K562 (cell line): ENCODE measurements at regions not wholly inside any gene's neighbourhood (a gene's known extent, or its start where the extent isn't known, plus 50 kb on each side); places are given as distances from the start of the nearest gene placed in this dataset.
A peak's percentile ranks its signal among the peaks of the same experiment; 100 is the strongest.

Source experiments
- BHLHE40 ChIP-seq: IDR thresholded peaks from 2 replicates; pipeline ENCODE4 v1.6.1; 2011; ENCODE audit warnings: low read length, improper control_type of control experiment
- BRD9 ChIP-seq: fragments of 450-650 bp; IDR thresholded peaks from 2 replicates; pipeline ENCODE4 v1.6.1; 2018; ENCODE audit warnings: low read depth; ENCODE audit not compliant: partially characterized antibody
- CBX3 ChIP-seq, 2 experiments: IDR thresholded peaks; 1 replicate in 1 of 2; 2 replicates in 1 of 2; pipeline ENCODE4 v1.6.1; 2012; ENCODE audit warnings: inconsistent platforms in 2 of 2, low read length in 2 of 2, borderline replicate concordance in 1 of 2, control low read depth in 1 of 2
- JUNB ChIP-seq: fragments of 450-650 bp; formaldehyde crosslinking; conservative IDR thresholded peaks from 2 replicates; pipeline ENCODE4 v1.4.0; 2020; ENCODE audit warnings: mild to moderate bottlenecking
- KDM5B ChIP-seq: fragments of 200-600 bp; sonication (generic); IDR thresholded peaks from 2 replicates; pipeline ENCODE4 v1.6.1; 2012; ENCODE audit warnings: low read depth, mild to moderate bottlenecking, moderate library complexity, low read length, control low read depth, inconsistent platforms; ENCODE audit not compliant: insufficient replicate concordance
- MEF2A ChIP-seq: IDR thresholded peaks from 2 replicates; pipeline ENCODE4 v1.6.1; 2011; ENCODE audit warnings: low read depth, mild to moderate bottlenecking, low read length, moderate library complexity; ENCODE audit not compliant: control insufficient read depth
- NCOA6 ChIP-seq: fragments of 450-650 bp; IDR thresholded peaks from 2 replicates; pipeline ENCODE4 v1.6.1; 2017; ENCODE audit warnings: mild to moderate bottlenecking
- NCOR1 ChIP-seq: fragments of 450-650 bp; IDR thresholded peaks from 2 replicates; pipeline ENCODE4 v1.6.1; 2016; ENCODE audit warnings: mild to moderate bottlenecking, moderate library complexity
- NFE2 ChIP-seq: IDR thresholded peaks from 2 replicates; pipeline ENCODE4 v1.6.1; 2014; ENCODE audit warnings: antibody characterized with exemption, low read depth
- OTX1 ChIP-seq: fragments of 450-650 bp; formaldehyde crosslinking; IDR thresholded peaks from 2 replicates; pipeline ENCODE4 v1.4.0; 2022; ENCODE audit warnings: mild to moderate bottlenecking
- PHF21A ChIP-seq: fragments of 450-650 bp; IDR thresholded peaks from 2 replicates; pipeline ENCODE4 v1.6.1; 2017; ENCODE audit warnings: low read depth, borderline replicate concordance
- POLR2AphosphoS5 ChIP-seq: IDR thresholded peaks from 2 replicates; pipeline ENCODE4 v1.6.1; 2011; ENCODE audit warnings: mild to moderate bottlenecking, low read depth, low read length, moderate library complexity; ENCODE audit not compliant: control insufficient read depth, insufficient read depth
- RBFOX2 ChIP-seq: fragments of 200-400 bp; formaldehyde crosslinking; IDR thresholded peaks from 2 replicates; pipeline ENCODE4 v1.6.1; 2017; ENCODE audit warnings: low read depth, mild to moderate bottlenecking, low read length, moderate library complexity
- RNF2 ChIP-seq: sonication (generic); IDR thresholded peaks from 2 replicates; pipeline ENCODE4 v1.6.1; 2016
- STAT5B ChIP-seq: fragments of 250-450 bp; sonication (Bioruptor Pico); IDR thresholded peaks from 2 replicates; pipeline ENCODE4 v1.8.0; 2021; ENCODE audit warnings: mild to moderate bottlenecking, inconsistent platforms
- THRAP3 ChIP-seq: fragments of 450-650 bp; IDR thresholded peaks from 2 replicates; pipeline ENCODE4 v1.6.1; 2016; ENCODE audit warnings: mild to moderate bottlenecking, inconsistent platforms, borderline replicate concordance
- ZNF436 ChIP-seq: fragments of 250-450, 450-650 bp; sonication (Bioruptor Pico); formaldehyde crosslinking; IDR thresholded peaks from 2 replicates; pipeline ENCODE4 v1.7.0; 2020; ENCODE audit warnings: mild to moderate bottlenecking
- TF ChIP-seq, protein P1 (sequence below): sonication (generic); formaldehyde crosslinking; IDR thresholded peaks from 2 replicates; pipeline ENCODE4 v1.8.1; 2023; ENCODE audit warnings: mild to moderate bottlenecking, missing genetic modification reagents
- TF ChIP-seq, protein P2 (sequence below), 2 experiments: fragments of 450-650 bp; IDR thresholded peaks; 2 replicates each; pipeline ENCODE4 v1.6.1; 2018; ENCODE audit warnings: mild to moderate bottlenecking in 2 of 2, low read depth in 1 of 2; ENCODE audit not compliant: partially characterized antibody in 2 of 2
- TF ChIP-seq, protein P3 (sequence below): fragments of 450-650 bp; formaldehyde crosslinking; conservative IDR thresholded peaks from 2 replicates; pipeline ENCODE4 v1.4.0; 2022; ENCODE audit warnings: mild to moderate bottlenecking, missing genetic modification characterization

DNA sequence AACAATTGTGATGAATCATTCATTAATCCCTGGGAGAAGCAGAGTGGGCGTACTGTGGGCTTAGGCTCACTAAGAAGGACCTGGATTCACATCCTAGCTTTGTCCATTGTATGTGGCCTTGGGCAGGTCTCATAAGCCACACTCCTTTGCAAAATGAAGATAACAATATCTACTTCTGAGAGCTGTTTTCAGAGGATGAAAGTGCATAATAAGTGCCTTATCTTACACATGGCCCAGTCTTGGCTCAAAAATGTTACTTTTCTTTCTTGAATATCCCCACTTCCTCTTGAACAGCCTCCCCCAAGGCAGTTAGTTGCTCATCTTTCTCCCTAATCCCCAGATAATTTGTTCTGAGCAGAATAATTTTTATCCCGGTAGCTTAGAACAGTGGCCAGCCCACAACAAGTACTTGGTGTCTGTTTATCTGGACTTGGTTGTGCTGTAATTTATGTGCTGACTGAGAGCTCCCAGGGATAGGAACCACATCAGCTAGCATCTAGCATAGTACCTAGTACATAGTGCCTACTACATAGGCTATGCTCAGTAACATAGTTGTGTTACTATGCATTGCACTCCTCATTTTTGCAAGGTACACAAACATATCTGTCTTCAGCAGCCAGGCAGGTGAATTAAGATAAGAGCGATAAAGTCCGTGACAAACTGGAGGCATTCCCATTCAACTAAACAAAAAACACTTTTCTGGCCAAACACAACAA is 61.7 kb upstream of the NUDT4 start (continued):
- TF ChIP-seq JUNB (CRISPR knock-in tag) (no peak), STAT5B (CRISPR knock-in tag) (no peak), BHLHE40 (peak; percentile 41; the same call in 1 of the 2 replicates), MEF2A (peak; percentile 53), POLR2AphosphoS5 (peak; percentile 93), RBFOX2 (0 out of 2 replicates have a peak, but pooled peaks have one; percentile 13), KDM5B (peak; percentile 51), BRD9 (peak; percentile 18), NFE2 (peak; percentile 87), NCOA6 (0 out of 2 replicates have a peak, but pooled peaks have one; percentile 34), CBX3 (IDR thresholded peaks at IDR 0.05; ENCODE audit: borderline replicate concordance in 1 of 2, low read length in 2 of 2) (peak in 1 of 2 experiments; percentile 76; a peak in 2 of 3 replicates), OTX1 (CRISPR knock-in tag) (no peak), NCOR1 (peak; percentile 97), RNF2 (peak; percentile 90), ZNF436 (CRISPR knock-in tag) (no peak), THRAP3 (0 out of 2 replicates have a peak, but pooled peaks have one; percentile 5), PHF21A (peak; percentile 42; the same call in 1 of the 2 replicates)
- TF ChIP-seq, protein P1, sequence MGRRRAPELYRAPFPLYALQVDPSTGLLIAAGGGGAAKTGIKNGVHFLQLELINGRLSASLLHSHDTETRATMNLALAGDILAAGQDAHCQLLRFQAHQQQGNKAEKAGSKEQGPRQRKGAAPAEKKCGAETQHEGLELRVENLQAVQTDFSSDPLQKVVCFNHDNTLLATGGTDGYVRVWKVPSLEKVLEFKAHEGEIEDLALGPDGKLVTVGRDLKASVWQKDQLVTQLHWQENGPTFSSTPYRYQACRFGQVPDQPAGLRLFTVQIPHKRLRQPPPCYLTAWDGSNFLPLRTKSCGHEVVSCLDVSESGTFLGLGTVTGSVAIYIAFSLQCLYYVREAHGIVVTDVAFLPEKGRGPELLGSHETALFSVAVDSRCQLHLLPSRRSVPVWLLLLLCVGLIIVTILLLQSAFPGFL (CRISPR knock-in tag) = no peak
- TF ChIP-seq, protein P2, sequence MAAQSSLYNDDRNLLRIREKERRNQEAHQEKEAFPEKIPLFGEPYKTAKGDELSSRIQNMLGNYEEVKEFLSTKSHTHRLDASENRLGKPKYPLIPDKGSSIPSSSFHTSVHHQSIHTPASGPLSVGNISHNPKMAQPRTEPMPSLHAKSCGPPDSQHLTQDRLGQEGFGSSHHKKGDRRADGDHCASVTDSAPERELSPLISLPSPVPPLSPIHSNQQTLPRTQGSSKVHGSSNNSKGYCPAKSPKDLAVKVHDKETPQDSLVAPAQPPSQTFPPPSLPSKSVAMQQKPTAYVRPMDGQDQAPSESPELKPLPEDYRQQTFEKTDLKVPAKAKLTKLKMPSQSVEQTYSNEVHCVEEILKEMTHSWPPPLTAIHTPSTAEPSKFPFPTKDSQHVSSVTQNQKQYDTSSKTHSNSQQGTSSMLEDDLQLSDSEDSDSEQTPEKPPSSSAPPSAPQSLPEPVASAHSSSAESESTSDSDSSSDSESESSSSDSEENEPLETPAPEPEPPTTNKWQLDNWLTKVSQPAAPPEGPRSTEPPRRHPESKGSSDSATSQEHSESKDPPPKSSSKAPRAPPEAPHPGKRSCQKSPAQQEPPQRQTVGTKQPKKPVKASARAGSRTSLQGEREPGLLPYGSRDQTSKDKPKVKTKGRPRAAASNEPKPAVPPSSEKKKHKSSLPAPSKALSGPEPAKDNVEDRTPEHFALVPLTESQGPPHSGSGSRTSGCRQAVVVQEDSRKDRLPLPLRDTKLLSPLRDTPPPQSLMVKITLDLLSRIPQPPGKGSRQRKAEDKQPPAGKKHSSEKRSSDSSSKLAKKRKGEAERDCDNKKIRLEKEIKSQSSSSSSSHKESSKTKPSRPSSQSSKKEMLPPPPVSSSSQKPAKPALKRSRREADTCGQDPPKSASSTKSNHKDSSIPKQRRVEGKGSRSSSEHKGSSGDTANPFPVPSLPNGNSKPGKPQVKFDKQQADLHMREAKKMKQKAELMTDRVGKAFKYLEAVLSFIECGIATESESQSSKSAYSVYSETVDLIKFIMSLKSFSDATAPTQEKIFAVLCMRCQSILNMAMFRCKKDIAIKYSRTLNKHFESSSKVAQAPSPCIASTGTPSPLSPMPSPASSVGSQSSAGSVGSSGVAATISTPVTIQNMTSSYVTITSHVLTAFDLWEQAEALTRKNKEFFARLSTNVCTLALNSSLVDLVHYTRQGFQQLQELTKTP (IDR thresholded peaks at IDR 0.05; ENCODE audit: low read depth in 1 of 2, partially characterized antibody in 2 of 2) = peak; percentile 41 to 76
- TF ChIP-seq, protein P3, sequence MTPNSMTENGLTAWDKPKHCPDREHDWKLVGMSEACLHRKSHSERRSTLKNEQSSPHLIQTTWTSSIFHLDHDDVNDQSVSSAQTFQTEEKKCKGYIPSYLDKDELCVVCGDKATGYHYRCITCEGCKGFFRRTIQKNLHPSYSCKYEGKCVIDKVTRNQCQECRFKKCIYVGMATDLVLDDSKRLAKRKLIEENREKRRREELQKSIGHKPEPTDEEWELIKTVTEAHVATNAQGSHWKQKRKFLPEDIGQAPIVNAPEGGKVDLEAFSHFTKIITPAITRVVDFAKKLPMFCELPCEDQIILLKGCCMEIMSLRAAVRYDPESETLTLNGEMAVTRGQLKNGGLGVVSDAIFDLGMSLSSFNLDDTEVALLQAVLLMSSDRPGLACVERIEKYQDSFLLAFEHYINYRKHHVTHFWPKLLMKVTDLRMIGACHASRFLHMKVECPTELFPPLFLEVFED (CRISPR knock-in tag) = 0 out of 2 replicates have a peak, but pooled peaks have one; percentile 3
